GM23338 (cell line): ENCODE measurements at regions not wholly inside any gene's neighbourhood (a gene's known extent, or its start where the extent isn't known, plus 50 kb on each side); places are given as distances from the start of the nearest gene placed in this dataset.

ENCODE experiments used
- ATAC-seq: fragments of 200-7000 bp; cut with Tn5 transposase; 3 replicates; pipeline ENCODE4 v1.9.1; 2020
- DNase-seq: peaks from one replicate; pipeline ENCODE4 v3.0.0-alpha.2; 2015; ENCODE audit warnings: low spot score
- H2AFZ ChIP-seq: fragments of 200-600 bp; sonication (generic); 2 replicates; pipeline ENCODE4 v1.8.0; 2016; ENCODE audit warnings: antibody characterized with exemption, mild to moderate bottlenecking, moderate library complexity
- H3F3A ChIP-seq: fragments of 200-600 bp; sonication (generic); replicated peaks from 2 replicates; pipeline ENCODE4 v1.8.0; 2017; ENCODE audit warnings: antibody characterized with exemption, mixed run types, low read depth
- H3K27ac ChIP-seq: fragments of 200-600 bp; sonication (generic); 2 replicates; pipeline ENCODE4 v1.6.1; 2016; ENCODE audit warnings: low read depth
- H3K27me3 ChIP-seq: fragments of 200-600 bp; sonication (generic); 2 replicates; pipeline ENCODE4 v1.8.0; 2016; ENCODE audit warnings: mild to moderate bottlenecking, mixed run types, moderate library complexity; ENCODE audit not compliant: insufficient read depth
- H3K36me3 ChIP-seq: fragments of 200-600 bp; sonication (generic); 2 replicates; pipeline ENCODE4 v1.8.0; 2016; ENCODE audit warnings: mild to moderate bottlenecking; ENCODE audit not compliant: insufficient read depth
- H3K4me1 ChIP-seq: fragments of 200-600 bp; sonication (generic); 2 replicates; pipeline ENCODE4 v1.8.0; 2016; ENCODE audit warnings: mild to moderate bottlenecking, moderate library complexity; ENCODE audit not compliant: insufficient read depth
- H3K4me2 ChIP-seq: fragments of 200-600 bp; sonication (generic); 2 replicates; pipeline ENCODE4 v1.7.1; 2017; ENCODE audit warnings: mixed run types
- H3K4me3 ChIP-seq: fragments of 200-600 bp; sonication (generic); 2 replicates; pipeline ENCODE4 v1.6.1; 2016; ENCODE audit warnings: mixed run types
- H3K79me2 ChIP-seq: fragments of 200-600 bp; sonication (generic); replicated peaks from 2 replicates; pipeline ENCODE4 v1.8.0; 2017; ENCODE audit warnings: mild to moderate bottlenecking; ENCODE audit not compliant: insufficient read depth
- H3K9me2 ChIP-seq: fragments of 200-600 bp; sonication (generic); 2 replicates; pipeline ENCODE4 v1.8.0; 2017; ENCODE audit not compliant: insufficient read depth
- H4K20me1 ChIP-seq: fragments of 200-600 bp; sonication (generic); replicated peaks from 2 replicates; pipeline ENCODE4 v1.8.0; 2017; ENCODE audit warnings: mild to moderate bottlenecking; ENCODE audit not compliant: insufficient read depth
- H3K27ac Mint-ChIP-seq: 2 replicates; pipeline ENCODE4 v1.8.0; 2020; ENCODE audit warnings: inconsistent platforms, mild to moderate bottlenecking, moderate library complexity, mixed read lengths
- H3K27me3 Mint-ChIP-seq: 3 replicates; pipeline ENCODE4 v1.8.0; 2022; ENCODE audit warnings: low read depth, mild to moderate bottlenecking, moderate library complexity, mixed read lengths, inconsistent platforms; ENCODE audit not compliant: insufficient read depth, poor library complexity
- H3K36me3 Mint-ChIP-seq: 3 replicates; pipeline ENCODE4 v1.8.0; 2021; ENCODE audit warnings: low read depth, mild to moderate bottlenecking, inconsistent platforms, moderate library complexity, mixed read lengths
- H3K4me1 Mint-ChIP-seq: 3 replicates; pipeline ENCODE4 v1.8.0; 2020; ENCODE audit warnings: mild to moderate bottlenecking, inconsistent platforms, mixed read lengths
- H3K4me3 Mint-ChIP-seq: 3 replicates; pipeline ENCODE4 v1.8.0; 2021; ENCODE audit warnings: moderate library complexity, mild to moderate bottlenecking, inconsistent platforms, mixed read lengths
- H3K9me3 Mint-ChIP-seq: 3 replicates; pipeline ENCODE4 v1.8.0; 2020; ENCODE audit warnings: moderate library complexity, mild to moderate bottlenecking, inconsistent platforms, mixed read lengths
- CREB1 ChIP-seq: fragments of 250-450 bp; sonication (Bioruptor Pico); IDR thresholded peaks from 2 replicates; pipeline ENCODE4 v1.5.0; 2020; ENCODE audit warnings: low read depth, mild to moderate bottlenecking, moderate library complexity
- CTCF ChIP-seq, 2 experiments: fragments of 200-600 bp in 1 of 2; sonication (generic) in 1 of 2; conservative IDR thresholded peaks; 2 replicates each; pipeline versions ENCODE4 v1.5.1 to v1.6.1; 2016 to 2017; ENCODE audit warnings: antibody characterized with exemption in 2 of 2, low read depth in 2 of 2, mild to moderate bottlenecking in 2 of 2, moderate library complexity in 1 of 2
- EZH2 ChIP-seq: fragments of 200-600 bp; sonication (generic); IDR thresholded peaks from one replicate; pipeline ENCODE4 v1.8.0; 2017; ENCODE audit warnings: antibody characterized with exemption, mild to moderate bottlenecking, low read depth; ENCODE audit not compliant: unreplicated experiment
- EZH2phosphoT487 ChIP-seq: fragments of 200-600 bp; sonication (generic); IDR thresholded peaks from one replicate; pipeline ENCODE4 v1.8.1; 2018; ENCODE audit warnings: antibody characterized with exemption; ENCODE audit not compliant: unreplicated experiment
- JUNB ChIP-seq: IDR thresholded peaks from one replicate; pipeline ENCODE4 v1.6.1; 2016; ENCODE audit warnings: antibody characterized with exemption; ENCODE audit not compliant: unreplicated experiment
- NANOG ChIP-seq: IDR thresholded peaks from 2 replicates; pipeline ENCODE4 v1.6.1; 2016; ENCODE audit warnings: antibody characterized with exemption, borderline replicate concordance
- POLR2AphosphoS5 ChIP-seq: IDR thresholded peaks from 2 replicates; pipeline ENCODE4 v1.6.1; 2016; ENCODE audit warnings: antibody characterized with exemption, low read depth
- STAT1 ChIP-seq: IDR thresholded peaks from one replicate; pipeline ENCODE4 v1.6.1; 2016; ENCODE audit warnings: antibody characterized with exemption; ENCODE audit not compliant: unreplicated experiment
- ZNF114 ChIP-seq: fragments of 250-450 bp; sonication (Bioruptor Pico); IDR thresholded peaks from 2 replicates; pipeline ENCODE4 v1.5.0; 2020; ENCODE audit warnings: mild to moderate bottlenecking, moderate library complexity
- ZNF331 ChIP-seq: fragments of 250-450 bp; sonication (Bioruptor Pico); IDR thresholded peaks from 2 replicates; pipeline ENCODE4 v1.5.0; 2020; ENCODE audit warnings: low read depth, mild to moderate bottlenecking, moderate library complexity
- TF ChIP-seq, protein P1 (sequence below): IDR thresholded peaks from one replicate; pipeline ENCODE4 v1.6.1; 2018; ENCODE audit warnings: antibody characterized with exemption; ENCODE audit not compliant: unreplicated experiment

- TF ChIP-seq, protein P1, sequence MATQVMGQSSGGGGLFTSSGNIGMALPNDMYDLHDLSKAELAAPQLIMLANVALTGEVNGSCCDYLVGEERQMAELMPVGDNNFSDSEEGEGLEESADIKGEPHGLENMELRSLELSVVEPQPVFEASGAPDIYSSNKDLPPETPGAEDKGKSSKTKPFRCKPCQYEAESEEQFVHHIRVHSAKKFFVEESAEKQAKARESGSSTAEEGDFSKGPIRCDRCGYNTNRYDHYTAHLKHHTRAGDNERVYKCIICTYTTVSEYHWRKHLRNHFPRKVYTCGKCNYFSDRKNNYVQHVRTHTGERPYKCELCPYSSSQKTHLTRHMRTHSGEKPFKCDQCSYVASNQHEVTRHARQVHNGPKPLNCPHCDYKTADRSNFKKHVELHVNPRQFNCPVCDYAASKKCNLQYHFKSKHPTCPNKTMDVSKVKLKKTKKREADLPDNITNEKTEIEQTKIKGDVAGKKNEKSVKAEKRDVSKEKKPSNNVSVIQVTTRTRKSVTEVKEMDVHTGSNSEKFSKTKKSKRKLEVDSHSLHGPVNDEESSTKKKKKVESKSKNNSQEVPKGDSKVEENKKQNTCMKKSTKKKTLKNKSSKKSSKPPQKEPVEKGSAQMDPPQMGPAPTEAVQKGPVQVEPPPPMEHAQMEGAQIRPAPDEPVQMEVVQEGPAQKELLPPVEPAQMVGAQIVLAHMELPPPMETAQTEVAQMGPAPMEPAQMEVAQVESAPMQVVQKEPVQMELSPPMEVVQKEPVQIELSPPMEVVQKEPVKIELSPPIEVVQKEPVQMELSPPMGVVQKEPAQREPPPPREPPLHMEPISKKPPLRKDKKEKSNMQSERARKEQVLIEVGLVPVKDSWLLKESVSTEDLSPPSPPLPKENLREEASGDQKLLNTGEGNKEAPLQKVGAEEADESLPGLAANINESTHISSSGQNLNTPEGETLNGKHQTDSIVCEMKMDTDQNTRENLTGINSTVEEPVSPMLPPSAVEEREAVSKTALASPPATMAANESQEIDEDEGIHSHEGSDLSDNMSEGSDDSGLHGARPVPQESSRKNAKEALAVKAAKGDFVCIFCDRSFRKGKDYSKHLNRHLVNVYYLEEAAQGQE = no peak
- TF ChIP-seq ZNF331 (CRISPR knock-in tag) = no peak
- TF ChIP-seq EZH2 = no peak
- no peak for TF ChIP-seq EZH2phosphoT487
- TF ChIP-seq NANOG = no peak
- no peak for TF ChIP-seq CREB1 (CRISPR knock-in tag)
- no peak for TF ChIP-seq ZNF114 (CRISPR knock-in tag)
These were observed 443.6 kb downstream of the ELAVL2 start (continued) for GRCh38 chr9:23382418-23382817.

DNA sequence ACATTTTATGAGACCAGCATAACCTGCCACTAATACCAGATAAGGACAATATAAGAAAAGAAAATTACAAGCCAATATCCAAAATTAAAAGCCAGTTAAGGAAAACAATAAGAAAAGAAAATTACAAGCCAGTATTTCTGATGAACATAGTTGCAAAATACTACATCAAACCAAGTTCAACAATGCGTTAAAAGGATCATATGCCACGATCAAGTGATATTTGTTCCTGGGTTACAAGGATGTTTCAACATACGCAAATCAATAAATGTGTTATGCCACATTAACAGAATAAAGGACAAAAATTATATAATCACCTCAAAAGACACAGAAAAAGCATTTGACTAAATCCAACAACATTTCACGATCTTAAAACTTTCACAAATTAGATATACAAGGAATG, 431.9 kb downstream of the ELAVL2 start:
- Mint-ChIP-seq H3K9me3 (peaks cover 11% of the 10 kb centered on the region; the same call in 1 of the 3 replicates), H3K4me3 (no peak overlapping the region)
- H3K36me3 ChIP-seq = 0 out of 2 replicates have a peak, but pooled peaks cover 3% of the 10 kb centered on the region
- TF ChIP-seq, protein P1 = no peak
- TF ChIP-seq STAT1 (no peak), ZNF114 (CRISPR knock-in tag) (no peak), CREB1 (CRISPR knock-in tag) (no peak), JUNB (no peak), POLR2AphosphoS5 (no peak), ZNF331 (CRISPR knock-in tag) (no peak), CTCF (conservative IDR thresholded peaks at IDR 0.05; ENCODE audit: low read depth in 2 of 2) (no peak), NANOG (no peak), EZH2phosphoT487 (no peak)

More for the DNA sequence above, 431.9 kb downstream of the ELAVL2 start:
- Histone ChIP-seq H3K4me2 (no peak overlapping the region), H3K79me2 (no peaks in the 10 kb centered on the region), H4K20me1 (no peaks in the 10 kb centered on the region), H3K27me3 (no peaks in the 10 kb centered on the region), H3K9me2 (0 out of 2 replicates have a peak, but pooled peaks cover 3% of the 10 kb centered on the region), H3F3A (no peaks in the 10 kb centered on the region), H3K4me1 (no peaks in the 10 kb centered on the region), H3K27ac (no peak overlapping the region), H3K4me3 (no peak overlapping the region), H2AFZ (no peak overlapping the region)
- Mint-ChIP-seq H3K27me3 (peaks cover 3% of the 10 kb centered on the region), H3K4me1 (no peaks in the 10 kb centered on the region; the same call in 2 of the 3 replicates), H3K36me3 (0 out of 3 replicates have a peak, but pooled peaks cover 5% of the 10 kb centered on the region), H3K27ac (no peak overlapping the region)
- ATAC-seq = no peak
- DNase-seq = no peak
